PC-3 (cell line): ENCODE measurements at regions not wholly inside any gene's neighbourhood (a gene's known extent, or its start where the extent isn't known, plus 50 kb on each side); places are given as distances from the start of the nearest gene placed in this dataset.

Experiments used
- CTCF ChIP-seq: fragments of 300-600 bp; sonication (generic); conservative IDR thresholded peaks from 2 replicates; pipeline ENCODE4 v1.5.1; 2017; ENCODE audit warnings: antibody characterized with exemption, low read depth, mild to moderate bottlenecking, low read length
- EZH2 ChIP-seq: fragments of 300-600 bp; sonication (generic); IDR thresholded peaks from one replicate; pipeline ENCODE4 v1.6.1; 2017; ENCODE audit warnings: antibody characterized with exemption, mild to moderate bottlenecking, low read length; ENCODE audit not compliant: unreplicated experiment

GRCh38 chr4:125681240-125681639 lies 366.5 kb downstream of the FAT4 start:
- TF ChIP-seq CTCF (no peak), EZH2 (no peak)
